ENCODE measurements at regions not wholly inside any gene's neighbourhood (a gene's known extent, or its start where the extent isn't known, plus 50 kb on each side); places are given as distances from the start of the nearest gene placed in this dataset.

- TF ChIP-seq, protein P1, sequence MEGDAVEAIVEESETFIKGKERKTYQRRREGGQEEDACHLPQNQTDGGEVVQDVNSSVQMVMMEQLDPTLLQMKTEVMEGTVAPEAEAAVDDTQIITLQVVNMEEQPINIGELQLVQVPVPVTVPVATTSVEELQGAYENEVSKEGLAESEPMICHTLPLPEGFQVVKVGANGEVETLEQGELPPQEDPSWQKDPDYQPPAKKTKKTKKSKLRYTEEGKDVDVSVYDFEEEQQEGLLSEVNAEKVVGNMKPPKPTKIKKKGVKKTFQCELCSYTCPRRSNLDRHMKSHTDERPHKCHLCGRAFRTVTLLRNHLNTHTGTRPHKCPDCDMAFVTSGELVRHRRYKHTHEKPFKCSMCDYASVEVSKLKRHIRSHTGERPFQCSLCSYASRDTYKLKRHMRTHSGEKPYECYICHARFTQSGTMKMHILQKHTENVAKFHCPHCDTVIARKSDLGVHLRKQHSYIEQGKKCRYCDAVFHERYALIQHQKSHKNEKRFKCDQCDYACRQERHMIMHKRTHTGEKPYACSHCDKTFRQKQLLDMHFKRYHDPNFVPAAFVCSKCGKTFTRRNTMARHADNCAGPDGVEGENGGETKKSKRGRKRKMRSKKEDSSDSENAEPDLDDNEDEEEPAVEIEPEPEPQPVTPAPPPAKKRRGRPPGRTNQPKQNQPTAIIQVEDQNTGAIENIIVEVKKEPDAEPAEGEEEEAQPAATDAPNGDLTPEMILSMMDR (IDR thresholded peaks at IDR 0.05) = no peak
- TF ChIP-seq POLR2A (IDR thresholded peaks at IDR 0.05) (no peak), POLR2AphosphoS5 (IDR thresholded peaks at IDR 0.05; ENCODE audit: insufficient read depth in 1 of 2, low read depth in 1 of 2) (no peak)
- Histone ChIP-seq H3K36me3 (no peaks in the 10 kb centered on the region), H3K27me3 (no peaks in the 10 kb centered on the region), H3K4me3 (no peak overlapping the region), H3K9me3 (no peaks in the 10 kb centered on the region), H3K4me1 (peaks cover 30% of the 10 kb centered on the region), H3K27ac (no peak overlapping the region)
- intact Hi-C loops (cut with DNase I) = no loop called here
- no peak for DNase-seq (ENCODE audit: extremely low spot score in 2 of 2)
These were observed 132.5 kb downstream of the OLFM1 start for GRCh38 chr9:135219676-135220600.

- no peaks in the 10 kb centered on the region for H3K9me3 ChIP-seq
- TF ChIP-seq, protein P1 (IDR thresholded peaks at IDR 0.05) = no peak
- TF ChIP-seq POLR2A (IDR thresholded peaks at IDR 0.05) (no peak), POLR2AphosphoS5 (IDR thresholded peaks at IDR 0.05; ENCODE audit: insufficient read depth in 1 of 2, low read depth in 1 of 2) (no peak)
- H3K36me3 ChIP-seq = no peaks in the 10 kb centered on the region
- H3K4me3 ChIP-seq = no peak overlapping the region
- DNase-seq (ENCODE audit: extremely low spot score in 2 of 2) = no peak
- intact Hi-C loops (cut with DNase I) = no loop called here
- no peaks in the 10 kb centered on the region for H3K27me3 ChIP-seq
- peaks cover 21% of the 10 kb centered on the region for H3K4me1 ChIP-seq
- no peak overlapping the region for H3K27ac ChIP-seq
These were observed 133.4 kb downstream of the OLFM1 start for GRCh38 chr9:135220601-135221575.

- no peaks in the 10 kb centered on the region for H3K9me3 ChIP-seq
- peaks cover 16% of the 10 kb centered on the region for H3K4me1 ChIP-seq
- no peak for DNase-seq (ENCODE audit: extremely low spot score in 2 of 2)
- H3K4me3 ChIP-seq = no peak overlapping the region
- intact Hi-C loops (cut with DNase I) = no loop called here
- no peaks in the 10 kb centered on the region for H3K36me3 ChIP-seq
- no peak overlapping the region for H3K27ac ChIP-seq
- H3K27me3 ChIP-seq = no peaks in the 10 kb centered on the region
- TF ChIP-seq, protein P1 (IDR thresholded peaks at IDR 0.05) = no peak
- TF ChIP-seq POLR2AphosphoS5 (IDR thresholded peaks at IDR 0.05; ENCODE audit: insufficient read depth in 1 of 2, low read depth in 1 of 2) (no peak), POLR2A (IDR thresholded peaks at IDR 0.05) (no peak)
These were observed 134.1 kb downstream of the OLFM1 start for GRCh38 chr9:135221576-135221950.

GRCh38 chr9:135221951-135222631, 134.6 kb downstream of the OLFM1 start:
- intact Hi-C loops (cut with DNase I) = no loop called here
- Histone ChIP-seq H3K4me3 (no peak overlapping the region), H3K9me3 (no peaks in the 10 kb centered on the region), H3K27ac (no peak overlapping the region), H3K27me3 (no peaks in the 10 kb centered on the region), H3K36me3 (no peaks in the 10 kb centered on the region), H3K4me1 (peaks cover 12% of the 10 kb centered on the region)
- no peak for TF ChIP-seq POLR2AphosphoS5 (IDR thresholded peaks at IDR 0.05; ENCODE audit: insufficient read depth in 1 of 2, low read depth in 1 of 2)
- no peak for TF ChIP-seq POLR2A (IDR thresholded peaks at IDR 0.05)
- TF ChIP-seq, protein P1 (IDR thresholded peaks at IDR 0.05) = no peak
- no peak for DNase-seq (ENCODE audit: extremely low spot score in 2 of 2)

All from vagina (tissue), 2 donors.